HepG2 (cell line): ENCODE measurements at regions not wholly inside any gene's neighbourhood (a gene's known extent, or its start where the extent isn't known, plus 50 kb on each side); places are given as distances from the start of the nearest gene placed in this dataset.
"Not testable (repeated sequence)": the region's sequence is repeated elsewhere in the genome, so short reads cannot be mapped to it uniquely, and the experiment has no call there.

Experiments
- ATAC-seq: fragments of 200-7000 bp; cut with Tn5 transposase; 3 replicates; pipeline ENCODE4 v1.9.1; 2020; ENCODE audit warnings: mild to moderate bottlenecking, moderate library complexity
- BruUV-seq: library from RNA; stranded (reverse); fragments of 400-500 nt; replicated peaks from 2 replicates; lab custom pipeline; 2021; lab: Mats Ljungman, UMichigan
- CTCF ChIA-PET: fragments of 300-600 bp; formaldehyde crosslinking; extraction: SDS; loops from one replicate; lab custom pipeline; 2021; ENCODE audit warnings: low total read pairs, inconsistent platforms, low intra/inter-chr PET ratio; lab: Yijun Ruan, JAX
- POLR2A ChIA-PET: fragments of 350-600 bp; sonication (Branson Sonifier 250); formaldehyde crosslinking; loops from one replicate; lab custom pipeline; 2020; ENCODE audit warnings: antibody characterized with exemption, inconsistent platforms; lab: Yijun Ruan, JAX
- DNase-seq: peaks from one replicate; pipeline ENCODE4 v3.0.0-alpha.2; 2015; ENCODE audit warnings: low spot score
- FAIRE-seq: peaks from 3 replicates; lab custom pipeline; 2011; peaks lifted over from hg19 to GRCh38; lab: Jason Lieb, UNC
- H2AFZ ChIP-seq: one replicate; pipeline ENCODE4 v1.6.1; 2011; ENCODE audit warnings: low read length, inconsistent platforms
- H3K27ac ChIP-seq: fragments of 300-600 bp; 3 replicates; pipeline ENCODE4 v1.8.0; 2011; ENCODE audit warnings: mixed run types, mild to moderate bottlenecking, mixed read lengths, low read length, inconsistent platforms; ENCODE audit not compliant: insufficient read depth; ENCODE audit errors: extremely low read length
- H3K27me3 ChIP-seq, 2 experiments: fragments of 200-600 bp in 1 of 2; 2 replicates in 1 of 2; 3 replicates in 1 of 2; pipeline versions ENCODE4 v1.6.0 to v1.8.0; 2011; ENCODE audit warnings: low read length in 2 of 2, mild to moderate bottlenecking in 2 of 2, moderate library complexity in 2 of 2, inconsistent platforms in 1 of 2; ENCODE audit not compliant: insufficient read depth in 2 of 2, control insufficient read depth in 1 of 2
- H3K36me3 ChIP-seq, 2 experiments: fragments of 200-600 bp in 1 of 2; replicated peaks in 1 of 2; 2 replicates in 1 of 2; 3 replicates in 1 of 2; pipeline versions ENCODE4 v1.5.1 to v1.8.0; 2011; ENCODE audit warnings: low read length in 2 of 2, inconsistent platforms in 1 of 2; ENCODE audit not compliant: insufficient read depth in 2 of 2, control insufficient read depth in 1 of 2
- H3K4me1 ChIP-seq: 2 replicates; pipeline ENCODE4 v1.5.1; 2012; ENCODE audit warnings: low read length, inconsistent platforms; ENCODE audit not compliant: insufficient read depth
- H3K4me2 ChIP-seq: 2 replicates; pipeline ENCODE4 v1.6.0; 2011; ENCODE audit warnings: low read depth, low read length, inconsistent platforms
- H3K4me3 ChIP-seq, 3 experiments: fragments of 200-600 bp in 1 of 3; sonication (generic), shearing (Covaris generic) in 1 of 3; replicated peaks in 1 of 3; 2 replicates each; pipeline ENCODE4 v1.5.1; 2011 to 2016; ENCODE audit warnings: low read length in 3 of 3, inconsistent platforms in 2 of 3, low read depth in 2 of 3, mild to moderate bottlenecking in 2 of 3, control low read depth in 1 of 3, mixed read lengths in 1 of 3; ENCODE audit not compliant: insufficient read depth in 1 of 3
- H3K79me2 ChIP-seq: one replicate; pipeline ENCODE4 v1.6.1; 2011; ENCODE audit warnings: low read length, inconsistent platforms; ENCODE audit not compliant: insufficient read depth
- H3K9ac ChIP-seq: 2 replicates; pipeline ENCODE4 v1.6.0; 2011; ENCODE audit warnings: mild to moderate bottlenecking, low read depth, low read length, inconsistent platforms; ENCODE audit not compliant: insufficient read depth
- H3K9me3 ChIP-seq: 2 replicates; pipeline ENCODE4 v1.5.1; 2012; ENCODE audit warnings: mild to moderate bottlenecking, low read length
- H4K20me1 ChIP-seq: 2 replicates; pipeline ENCODE4 v1.6.0; 2011; ENCODE audit warnings: inconsistent platforms, mild to moderate bottlenecking, low read length, moderate library complexity; ENCODE audit not compliant: insufficient read depth
- CTCF ChIP-seq: sonication (generic); formaldehyde crosslinking; IDR thresholded peaks from 2 replicates; pipeline ENCODE4 v1.5.0; 2020; ENCODE audit warnings: mild to moderate bottlenecking, missing genetic modification reagents, moderate library complexity
- WGBS: methylation state at CpG from one replicate; pipeline ENCODE4 v1.1.6; 2017; ENCODE audit warnings: low lambda C conversion rate; 5-methylcytosine and 5-hydroxymethylcytosine counted together
- in situ Hi-C: cut with HindIII; loops from 2 replicates; pipeline ENCODE4 v1.10.0; 2017; ENCODE audit warnings: low pct_unique_long_range_greater_than_20kb; ENCODE audit not compliant: extremely low pct_ligation_motif_present
- intact Hi-C: fragments of 100-400 bp; cut with micrococcal nuclease; formaldehyde crosslinking; loops from one replicate; pipeline ENCODE4 v1.10.0; 2022; ENCODE audit not compliant: unreplicated experiment

GRCh38 chr2:89004238-89004637, 312.8 kb downstream of the RPIA start:
- FAIRE-seq, CTCF ChIA-PET, BruUV-seq: not testable (repeated sequence)

GRCh38 chr2:89020566-89020965, 329.1 kb downstream of the RPIA start:
- H3K79me2 ChIP-seq, H4K20me1 ChIP-seq, H3K27me3 ChIP-seq, H3K9me3 ChIP-seq, in situ Hi-C loops, H3K9ac ChIP-seq, CTCF ChIA-PET, H3K4me2 ChIP-seq, H3K27ac ChIP-seq, DNase-seq, ATAC-seq, H3K4me1 ChIP-seq, H3K36me3 ChIP-seq, FAIRE-seq, POLR2A ChIA-PET, H2AFZ ChIP-seq, intact Hi-C loops, BruUV-seq, H3K4me3 ChIP-seq: not testable (repeated sequence)
- WGBS = 2% methylated on average over 4 of the region's 4 CpGs

More at GRCh38 chr2:89004238-89004637, 312.8 kb downstream of the RPIA start:
- H3K27ac ChIP-seq, H3K4me1 ChIP-seq, H3K36me3 ChIP-seq, H3K9me3 ChIP-seq, H3K4me3 ChIP-seq, H3K4me2 ChIP-seq, intact Hi-C loops, H3K27me3 ChIP-seq, POLR2A ChIA-PET, H3K9ac ChIP-seq, H2AFZ ChIP-seq, DNase-seq, in situ Hi-C loops, H4K20me1 ChIP-seq, H3K79me2 ChIP-seq: not testable (repeated sequence)
- peak; percentile 41; the same call in 1 of the 3 replicates for ATAC-seq
- TF ChIP-seq CTCF (CRISPR knock-in tag) = 0 out of 2 replicates have a peak, but pooled peaks have one; percentile 8
- WGBS = 0% methylated on average over 1 of the region's 1 CpG

- H3K9ac ChIP-seq, H3K27ac ChIP-seq, H3K36me3 ChIP-seq, H2AFZ ChIP-seq, H4K20me1 ChIP-seq, FAIRE-seq, H3K4me3 ChIP-seq, ATAC-seq, DNase-seq, H3K9me3 ChIP-seq, H3K79me2 ChIP-seq, CTCF ChIA-PET, H3K4me1 ChIP-seq, POLR2A ChIA-PET, H3K27me3 ChIP-seq, intact Hi-C loops, H3K4me2 ChIP-seq, BruUV-seq: not testable (repeated sequence)
- in situ Hi-C loops = loop anchor here (25.0 kb wide), 1 partner anchor 1161 kb away; no protein-coding TSS in a partner anchor
- WGBS = 11% methylated on average over 2 of the region's 2 CpGs
Measured at GRCh38 chr2:89026296-89026695, 334.8 kb downstream of the RPIA start.

- H3K79me2 ChIP-seq, FAIRE-seq, H4K20me1 ChIP-seq, H3K9me3 ChIP-seq, H3K36me3 ChIP-seq, H3K4me2 ChIP-seq, DNase-seq, H3K27ac ChIP-seq, POLR2A ChIA-PET, H3K4me3 ChIP-seq, H3K27me3 ChIP-seq, H3K4me1 ChIP-seq, ATAC-seq, intact Hi-C loops, CTCF ChIA-PET, H3K9ac ChIP-seq, H2AFZ ChIP-seq, BruUV-seq: not testable (repeated sequence)
- 0% methylated on average over 1 of the region's 2 CpGs for WGBS
- in situ Hi-C loops = loop anchor here (25.0 kb wide), 1 partner anchor 1160 kb away; no protein-coding TSS in a partner anchor
Measured at GRCh38 chr2:89027115-89027514, 335.6 kb downstream of the RPIA start.
